ENCODE measurements at regions not wholly inside any gene's neighbourhood (a gene's known extent, or its start where the extent isn't known, plus 50 kb on each side); places are given as distances from the start of the nearest gene placed in this dataset.
A peak's percentile ranks its signal among the peaks of the same experiment; 100 is the strongest.

DNA sequence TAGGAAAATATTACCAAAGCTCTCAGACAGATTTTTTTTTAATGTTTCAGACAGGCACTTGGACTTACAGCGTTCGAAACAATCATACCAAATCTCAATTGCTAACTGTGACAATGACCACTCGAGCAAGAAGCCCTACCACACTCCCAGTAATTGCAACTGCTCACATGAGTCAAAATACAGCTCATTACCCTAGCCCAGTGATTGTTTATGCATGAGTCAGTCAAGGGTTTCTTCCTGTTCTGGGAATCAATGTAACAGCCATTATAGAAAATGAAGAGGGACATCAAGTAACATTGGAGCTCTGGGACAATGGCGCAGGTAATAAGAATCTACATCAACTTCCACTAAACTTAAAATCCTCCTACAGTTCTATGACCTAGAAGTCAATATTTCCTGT, 56.1 kb upstream of the SH3GLB1 start:
- DNase-seq (ENCODE audit: low read depth) = peak; percentile 47
- H3K4me3 ChIP-seq (ENCODE audit: low read depth, low read length) = no peak overlapping the region
- TF ChIP-seq, protein P1, sequence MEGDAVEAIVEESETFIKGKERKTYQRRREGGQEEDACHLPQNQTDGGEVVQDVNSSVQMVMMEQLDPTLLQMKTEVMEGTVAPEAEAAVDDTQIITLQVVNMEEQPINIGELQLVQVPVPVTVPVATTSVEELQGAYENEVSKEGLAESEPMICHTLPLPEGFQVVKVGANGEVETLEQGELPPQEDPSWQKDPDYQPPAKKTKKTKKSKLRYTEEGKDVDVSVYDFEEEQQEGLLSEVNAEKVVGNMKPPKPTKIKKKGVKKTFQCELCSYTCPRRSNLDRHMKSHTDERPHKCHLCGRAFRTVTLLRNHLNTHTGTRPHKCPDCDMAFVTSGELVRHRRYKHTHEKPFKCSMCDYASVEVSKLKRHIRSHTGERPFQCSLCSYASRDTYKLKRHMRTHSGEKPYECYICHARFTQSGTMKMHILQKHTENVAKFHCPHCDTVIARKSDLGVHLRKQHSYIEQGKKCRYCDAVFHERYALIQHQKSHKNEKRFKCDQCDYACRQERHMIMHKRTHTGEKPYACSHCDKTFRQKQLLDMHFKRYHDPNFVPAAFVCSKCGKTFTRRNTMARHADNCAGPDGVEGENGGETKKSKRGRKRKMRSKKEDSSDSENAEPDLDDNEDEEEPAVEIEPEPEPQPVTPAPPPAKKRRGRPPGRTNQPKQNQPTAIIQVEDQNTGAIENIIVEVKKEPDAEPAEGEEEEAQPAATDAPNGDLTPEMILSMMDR (IDR thresholded peaks at IDR 0.05; ENCODE audit: insufficient read depth, low read length) = no peak

DNA sequence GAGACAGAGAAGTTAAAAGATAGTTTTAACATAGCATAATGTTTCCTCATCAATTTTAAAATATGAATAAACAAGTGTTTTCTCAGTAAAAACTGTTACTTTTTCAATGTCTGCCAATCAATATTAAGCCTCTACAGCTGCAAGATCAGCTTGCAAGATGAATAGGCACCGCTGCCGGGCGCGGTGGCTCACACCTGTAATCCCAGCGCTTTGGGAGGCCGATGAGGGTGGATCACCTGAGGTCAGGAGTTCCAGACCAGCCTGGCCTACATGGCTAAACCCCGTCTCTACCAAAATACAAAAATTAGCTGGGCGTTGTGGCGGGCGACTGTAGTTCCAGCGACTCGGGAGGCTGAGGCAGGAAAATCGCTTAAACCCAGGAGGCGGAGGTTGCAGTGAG, 54.8 kb upstream of the SH3GLB1 start:
- no peak overlapping the region for H3K4me3 ChIP-seq (ENCODE audit: low read depth, low read length)
- DNase-seq (ENCODE audit: low read depth) = no peak
- TF ChIP-seq, protein P1 (IDR thresholded peaks at IDR 0.05; ENCODE audit: insufficient read depth, low read length) = no peak

DNA sequence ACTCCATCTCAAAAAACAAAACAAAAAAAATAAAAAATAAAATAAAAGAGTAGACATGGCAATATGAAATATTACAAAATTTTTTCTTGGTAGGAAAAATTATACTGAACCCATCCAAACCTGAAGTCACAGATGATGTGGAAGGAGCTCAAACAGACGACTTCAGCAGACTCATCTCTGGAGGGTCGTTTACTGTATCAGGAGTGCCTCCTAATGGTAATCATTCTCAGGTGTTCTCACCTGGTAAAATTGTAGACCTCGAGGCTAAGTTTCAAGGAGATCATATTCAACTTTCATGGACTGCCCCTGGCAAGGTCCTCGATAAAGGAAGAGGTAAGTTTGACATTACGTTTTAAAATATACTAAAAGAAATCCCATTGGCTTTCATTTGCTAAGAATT, 54.3 kb upstream of the SH3GLB1 start:
- no peak overlapping the region for H3K4me3 ChIP-seq (ENCODE audit: low read depth, low read length)
- DNase-seq (ENCODE audit: low read depth) = no peak
- TF ChIP-seq, protein P1 (IDR thresholded peaks at IDR 0.05; ENCODE audit: insufficient read depth, low read length) = no peak
